KMS-11 (cell line): ENCODE measurements at regions not wholly inside any gene's neighbourhood (a gene's known extent, or its start where the extent isn't known, plus 50 kb on each side); places are given as distances from the start of the nearest gene placed in this dataset.

Source experiments
- H2AFZ ChIP-seq: fragments of 200-600 bp; sonication (generic); 2 replicates; pipeline ENCODE4 v1.6.1; 2016; ENCODE audit warnings: antibody characterized with exemption, mixed run types, low read depth
- H3K27ac ChIP-seq: fragments of 200-600 bp; sonication (generic); 2 replicates; pipeline ENCODE4 v1.6.1; 2016; ENCODE audit warnings: mild to moderate bottlenecking, mixed run types
- H3K27me3 ChIP-seq: fragments of 200-600 bp; sonication (generic); 2 replicates; pipeline ENCODE4 v1.6.1; 2017; ENCODE audit warnings: mild to moderate bottlenecking, low read depth, mixed run types, moderate library complexity; ENCODE audit not compliant: insufficient read depth
- H3K36me3 ChIP-seq: fragments of 200-600 bp; sonication (generic); 2 replicates; pipeline ENCODE4 v1.6.1; 2017; ENCODE audit warnings: mild to moderate bottlenecking, mixed run types; ENCODE audit not compliant: insufficient read depth
- H3K4me1 ChIP-seq: fragments of 200-600 bp; sonication (generic); 2 replicates; pipeline ENCODE4 v1.6.1; 2016; ENCODE audit warnings: mild to moderate bottlenecking, low read depth, mixed run types; ENCODE audit not compliant: poor library complexity, severe bottlenecking
- H3K4me2 ChIP-seq: fragments of 200-600 bp; sonication (generic); 2 replicates; pipeline ENCODE4 v1.7.0; 2016; ENCODE audit warnings: mild to moderate bottlenecking, mixed run types
- H3K4me3 ChIP-seq: fragments of 200-600 bp; sonication (generic); IDR thresholded peaks from 2 replicates; pipeline ENCODE4 v1.6.1; 2017; ENCODE audit warnings: low read depth, low read length, mixed read lengths; ENCODE audit not compliant: insufficient read depth
- H3K79me2 ChIP-seq: fragments of 200-600 bp; sonication (generic); 2 replicates; pipeline ENCODE4 v1.6.1; 2016; ENCODE audit warnings: low read depth, mixed run types; ENCODE audit not compliant: insufficient read depth
- H3K9ac ChIP-seq: fragments of 200-600 bp; sonication (generic); 2 replicates; pipeline ENCODE4 v1.6.1; 2016; ENCODE audit warnings: mild to moderate bottlenecking, mixed run types
- H4K20me1 ChIP-seq: fragments of 200-600 bp; sonication (generic); 2 replicates; pipeline ENCODE4 v1.6.1; 2016; ENCODE audit warnings: mild to moderate bottlenecking, mixed run types; ENCODE audit not compliant: insufficient read depth
- TF ChIP-seq, protein P1 (sequence below): fragments of 200-600 bp; sonication (generic); conservative IDR thresholded peaks from 2 replicates; pipeline ENCODE4 v1.6.1; 2017; ENCODE audit warnings: low read depth, mild to moderate bottlenecking, antibody characterized with exemption, low read length, moderate library complexity, mixed read lengths

DNA sequence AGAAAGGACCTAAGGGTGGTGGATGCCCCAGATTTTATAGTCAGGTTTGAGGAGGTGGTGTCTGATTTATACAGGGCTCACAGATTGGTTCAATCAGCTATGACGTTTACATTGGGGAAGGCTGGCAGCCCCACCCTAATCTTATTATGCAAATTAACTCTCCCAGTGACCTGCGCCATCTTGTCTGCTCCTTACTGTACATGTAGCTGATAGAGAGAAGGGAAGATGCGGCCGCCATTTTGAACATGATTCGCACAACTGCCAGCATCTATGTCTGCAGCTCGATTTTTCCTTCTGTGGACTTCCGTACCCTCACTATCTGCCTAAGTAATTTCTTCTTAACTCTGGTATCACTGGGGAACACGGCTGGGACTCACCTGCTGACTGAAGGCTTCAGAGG lies 619.0 kb upstream of the DPP6 start:
- TF ChIP-seq, protein P1, sequence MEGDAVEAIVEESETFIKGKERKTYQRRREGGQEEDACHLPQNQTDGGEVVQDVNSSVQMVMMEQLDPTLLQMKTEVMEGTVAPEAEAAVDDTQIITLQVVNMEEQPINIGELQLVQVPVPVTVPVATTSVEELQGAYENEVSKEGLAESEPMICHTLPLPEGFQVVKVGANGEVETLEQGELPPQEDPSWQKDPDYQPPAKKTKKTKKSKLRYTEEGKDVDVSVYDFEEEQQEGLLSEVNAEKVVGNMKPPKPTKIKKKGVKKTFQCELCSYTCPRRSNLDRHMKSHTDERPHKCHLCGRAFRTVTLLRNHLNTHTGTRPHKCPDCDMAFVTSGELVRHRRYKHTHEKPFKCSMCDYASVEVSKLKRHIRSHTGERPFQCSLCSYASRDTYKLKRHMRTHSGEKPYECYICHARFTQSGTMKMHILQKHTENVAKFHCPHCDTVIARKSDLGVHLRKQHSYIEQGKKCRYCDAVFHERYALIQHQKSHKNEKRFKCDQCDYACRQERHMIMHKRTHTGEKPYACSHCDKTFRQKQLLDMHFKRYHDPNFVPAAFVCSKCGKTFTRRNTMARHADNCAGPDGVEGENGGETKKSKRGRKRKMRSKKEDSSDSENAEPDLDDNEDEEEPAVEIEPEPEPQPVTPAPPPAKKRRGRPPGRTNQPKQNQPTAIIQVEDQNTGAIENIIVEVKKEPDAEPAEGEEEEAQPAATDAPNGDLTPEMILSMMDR = no peak
- H3K27ac ChIP-seq = no peak overlapping the region
- H3K4me2 ChIP-seq = no peak overlapping the region

DNA sequence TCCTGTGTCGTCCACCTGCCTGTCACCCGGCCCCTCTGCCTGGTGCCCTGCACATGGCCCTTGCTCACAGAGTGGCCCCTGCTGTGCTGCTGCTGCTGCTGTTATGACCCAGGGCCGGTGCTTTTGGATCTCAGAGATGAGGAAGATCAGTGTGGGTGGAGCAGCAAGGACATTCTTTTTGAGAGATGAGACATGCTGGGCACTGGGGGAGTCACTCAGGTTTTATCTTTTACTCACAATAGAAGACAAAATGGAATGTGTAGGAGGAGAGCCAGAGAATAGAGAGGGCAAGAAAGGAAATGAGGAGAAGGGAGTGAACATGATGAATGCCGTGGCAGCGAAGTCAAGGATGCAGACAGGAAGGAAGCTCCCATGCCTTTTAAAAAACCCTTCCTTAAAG lies 611.5 kb upstream of the DPP6 start:
- H3K79me2 ChIP-seq = no peaks in the 10 kb centered on the region
- H3K36me3 ChIP-seq = no peaks in the 10 kb centered on the region
- H3K27ac ChIP-seq = no peak overlapping the region
- H3K4me2 ChIP-seq = no peak overlapping the region
- no peak overlapping the region for H3K4me3 ChIP-seq
- H4K20me1 ChIP-seq = no peaks in the 10 kb centered on the region
- no peak overlapping the region for H3K9ac ChIP-seq
- H2AFZ ChIP-seq = no peak overlapping the region
- no peaks in the 10 kb centered on the region for H3K27me3 ChIP-seq
- TF ChIP-seq, protein P1 = no peak
- no peaks in the 10 kb centered on the region for H3K4me1 ChIP-seq

More for the DNA sequence above, 619.0 kb upstream of the DPP6 start:
- Histone ChIP-seq H4K20me1 (no peaks in the 10 kb centered on the region), H3K9ac (no peak overlapping the region), H3K36me3 (no peaks in the 10 kb centered on the region), H2AFZ (no peak overlapping the region), H3K79me2 (no peaks in the 10 kb centered on the region), H3K27me3 (no peaks in the 10 kb centered on the region), H3K4me1 (no peaks in the 10 kb centered on the region), H3K4me3 (no peak overlapping the region)

DNA sequence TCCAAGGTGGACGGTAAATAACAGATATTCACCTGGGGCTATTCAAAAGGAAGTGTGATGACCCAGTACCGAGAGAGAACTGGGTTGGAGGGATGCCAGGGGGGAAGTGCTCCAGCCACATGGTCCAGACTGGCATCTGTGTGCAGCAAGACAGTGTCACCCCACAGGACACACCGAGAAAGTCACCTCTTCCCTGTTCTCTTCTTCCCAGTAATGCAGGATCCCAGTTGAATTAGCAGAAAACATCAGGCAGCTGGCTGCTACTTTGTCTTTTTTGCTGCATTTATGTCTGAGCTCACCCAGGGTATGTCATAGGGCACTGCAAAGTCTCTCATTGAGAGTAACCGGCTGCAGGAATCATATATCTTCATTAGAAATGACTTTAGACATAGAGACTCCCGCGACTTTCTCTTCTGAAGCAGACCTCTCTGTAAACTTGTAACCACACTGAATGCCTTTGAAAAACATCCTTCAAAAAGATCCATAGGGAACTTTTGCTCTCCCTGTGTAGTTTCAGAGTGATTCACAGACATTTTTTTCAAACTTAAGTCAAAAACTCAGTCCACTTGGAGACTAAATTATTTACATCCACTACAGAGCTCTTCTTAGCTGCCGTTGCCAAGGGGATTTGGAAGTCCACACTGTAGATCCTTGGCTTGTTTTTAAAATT lies 609.0 kb upstream of the DPP6 start:
- no peaks in the 10 kb centered on the region for H3K27me3 ChIP-seq

DNA sequence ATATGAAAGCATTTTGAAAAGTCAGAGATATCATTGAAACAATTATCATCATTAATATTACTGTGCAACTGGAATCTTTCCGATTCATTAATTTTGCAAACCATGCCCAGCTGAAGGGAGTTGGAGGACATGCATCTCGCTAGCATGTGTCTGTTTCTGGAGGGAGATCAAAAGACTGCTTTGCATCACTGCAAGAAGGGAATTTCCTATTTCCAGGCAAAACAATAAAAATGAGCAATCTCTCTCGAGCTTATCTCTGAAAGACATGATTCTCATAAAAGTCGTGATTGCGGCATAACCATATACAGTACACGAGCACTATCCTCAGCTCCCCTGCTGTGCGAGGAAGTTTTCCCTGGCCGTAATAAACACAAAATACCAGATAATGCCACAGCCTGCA lies 607.6 kb upstream of the DPP6 start:
- no peak overlapping the region for H2AFZ ChIP-seq
- H3K27me3 ChIP-seq = no peaks in the 10 kb centered on the region
- no peaks in the 10 kb centered on the region for H4K20me1 ChIP-seq
- no peak overlapping the region for H3K27ac ChIP-seq
- no peaks in the 10 kb centered on the region for H3K36me3 ChIP-seq
- H3K4me3 ChIP-seq = no peak overlapping the region
- H3K4me2 ChIP-seq = no peak overlapping the region
- H3K4me1 ChIP-seq = no peaks in the 10 kb centered on the region
- TF ChIP-seq, protein P1 = no peak
- no peak overlapping the region for H3K9ac ChIP-seq
- no peaks in the 10 kb centered on the region for H3K79me2 ChIP-seq

More for the DNA sequence above, 609.0 kb upstream of the DPP6 start:
- TF ChIP-seq, protein P1 = no peak
- Histone ChIP-seq H3K4me1 (no peaks in the 10 kb centered on the region), H3K4me2 (no peak overlapping the region), H3K27ac (no peak overlapping the region), H4K20me1 (no peaks in the 10 kb centered on the region), H3K36me3 (no peaks in the 10 kb centered on the region), H3K4me3 (no peak overlapping the region), H3K79me2 (no peaks in the 10 kb centered on the region), H3K9ac (no peak overlapping the region), H2AFZ (no peak overlapping the region)
